ENCODE measurements at regions not wholly inside any gene's neighbourhood (a gene's known extent, or its start where the extent isn't known, plus 50 kb on each side); places are given as distances from the start of the nearest gene placed in this dataset.

DNA sequence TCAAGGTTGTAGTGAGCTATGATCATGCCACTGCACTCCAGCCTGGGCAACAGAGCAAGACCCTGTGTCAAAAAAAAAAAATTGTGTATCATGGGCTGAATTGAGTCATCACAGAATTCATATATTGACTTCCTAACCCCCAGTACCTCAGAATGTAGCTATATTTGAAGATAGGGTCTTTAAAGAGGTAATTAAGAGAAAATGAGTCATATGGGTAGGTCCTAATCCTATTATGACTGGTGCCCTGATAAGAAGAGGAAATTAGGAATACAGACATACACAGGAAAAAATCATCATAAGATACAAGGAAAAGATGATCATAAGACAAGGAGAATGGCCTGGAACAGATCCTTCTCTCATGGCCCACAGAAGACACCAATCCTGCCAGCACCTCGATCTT is 466.4 kb upstream of the ACVR2A start:
- ChIA-PET POLR2A (no interaction called here), CTCF (interaction anchor here (0.6 kb wide), 1 partner anchor 8 kb away, joined by 4 read pairs; no protein-coding TSS in a partner anchor)
- no peak overlapping the region for H3K4me3 ChIP-seq (ENCODE audit: low read depth, low read length)
- H3K27ac ChIP-seq (ENCODE audit: extremely low read depth, low read depth, low read length) = no peak overlapping the region
- peaks cover 3% of the 10 kb centered on the region; the same call in 1 of the 2 replicates for H3K4me1 ChIP-seq (ENCODE audit: control insufficient read depth, insufficient read depth, low read length)
- no peaks in the 10 kb centered on the region for H3K9me3 ChIP-seq (ENCODE audit: control insufficient read depth, insufficient read depth, low read depth, low read length)
- H3K36me3 ChIP-seq (ENCODE audit: control insufficient read depth in 2 of 2, insufficient read depth in 1 of 2, low read length in 2 of 2) = no peaks in the 10 kb centered on the region
- TF ChIP-seq ZNF776 (tag by site-specific recombination; IDR thresholded peaks at IDR 0.05; ENCODE audit: borderline replicate concordance) (no peak), ZNF266 (tag by site-specific recombination; IDR thresholded peaks at IDR 0.05; ENCODE audit: low read depth) (no peak), ZNF777 (tag by site-specific recombination; IDR thresholded peaks at IDR 0.05; ENCODE audit: borderline replicate concordance) (no peak), ZNF629 (tag by site-specific recombination; IDR thresholded peaks at IDR 0.05) (no peak), ZNF658 (tag by site-specific recombination; IDR thresholded peaks at IDR 0.05) (no peak), ZNF791 (tag by site-specific recombination; IDR thresholded peaks at IDR 0.05) (no peak), ZNF302 (tag by site-specific recombination; IDR thresholded peaks at IDR 0.05; ENCODE audit: low read depth) (no peak), ZNF501 (tag by site-specific recombination; IDR thresholded peaks at IDR 0.05) (no peak), ZNF221 (tag by site-specific recombination; IDR thresholded peaks at IDR 0.05; ENCODE audit: borderline replicate concordance) (no peak), ZNF830 (tag by site-specific recombination; IDR thresholded peaks at IDR 0.05; ENCODE audit: low read depth) (no peak), ZNF843 (tag by site-specific recombination; IDR thresholded peaks at IDR 0.05) (no peak), ZNF140 (tag by site-specific recombination; IDR thresholded peaks at IDR 0.05) (no peak), ZNF292 (tag by site-specific recombination; IDR thresholded peaks at IDR 0.05; ENCODE audit: borderline replicate concordance, low read depth) (no peak), KLF16 (tag by site-specific recombination; IDR thresholded peaks at IDR 0.05) (no peak), ZNF37A (tag by site-specific recombination; IDR thresholded peaks at IDR 0.05) (no peak), ZBTB1 (tag by site-specific recombination; IDR thresholded peaks at IDR 0.05) (no peak), ZNF549 (tag by site-specific recombination; IDR thresholded peaks at IDR 0.05) (no peak)

DNA sequence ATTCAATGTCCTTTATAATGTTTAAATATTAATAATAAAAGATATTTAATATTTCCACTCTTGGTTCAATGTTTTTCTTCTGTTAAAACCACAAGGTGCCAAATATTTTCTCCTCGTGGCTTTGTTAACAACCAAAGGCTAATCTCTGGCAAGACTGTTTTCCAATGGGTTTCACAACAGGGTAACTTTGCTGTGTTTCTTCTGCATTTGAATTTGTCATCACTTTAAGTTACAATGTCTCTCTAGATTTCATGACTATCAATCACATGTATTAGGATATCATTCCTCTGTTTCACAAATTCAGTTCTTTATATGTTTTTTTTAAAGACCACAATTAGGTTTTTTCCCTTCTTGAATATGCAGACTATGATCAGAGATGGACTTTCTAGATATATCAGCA is 469.8 kb upstream of the ACVR2A start:
- CTCF ChIA-PET = no interaction called here
- no peaks in the 10 kb centered on the region; the same call in 1 of the 2 replicates for H3K9me3 ChIP-seq (ENCODE audit: control insufficient read depth, insufficient read depth, low read depth, low read length)
- TF ChIP-seq ZNF670 (tag by site-specific recombination; IDR thresholded peaks at IDR 0.05; ENCODE audit: low read depth) (no peak), ZFP37 (tag by site-specific recombination; IDR thresholded peaks at IDR 0.05) (no peak), ZNF514 (tag by site-specific recombination; IDR thresholded peaks at IDR 0.05) (no peak), SETDB1 (IDR thresholded peaks at IDR 0.05; ENCODE audit: insufficient read length, low read length) (no peak), ZNF350 (tag by site-specific recombination; IDR thresholded peaks at IDR 0.05) (no peak)
- TF ChIP-seq, protein P1, sequence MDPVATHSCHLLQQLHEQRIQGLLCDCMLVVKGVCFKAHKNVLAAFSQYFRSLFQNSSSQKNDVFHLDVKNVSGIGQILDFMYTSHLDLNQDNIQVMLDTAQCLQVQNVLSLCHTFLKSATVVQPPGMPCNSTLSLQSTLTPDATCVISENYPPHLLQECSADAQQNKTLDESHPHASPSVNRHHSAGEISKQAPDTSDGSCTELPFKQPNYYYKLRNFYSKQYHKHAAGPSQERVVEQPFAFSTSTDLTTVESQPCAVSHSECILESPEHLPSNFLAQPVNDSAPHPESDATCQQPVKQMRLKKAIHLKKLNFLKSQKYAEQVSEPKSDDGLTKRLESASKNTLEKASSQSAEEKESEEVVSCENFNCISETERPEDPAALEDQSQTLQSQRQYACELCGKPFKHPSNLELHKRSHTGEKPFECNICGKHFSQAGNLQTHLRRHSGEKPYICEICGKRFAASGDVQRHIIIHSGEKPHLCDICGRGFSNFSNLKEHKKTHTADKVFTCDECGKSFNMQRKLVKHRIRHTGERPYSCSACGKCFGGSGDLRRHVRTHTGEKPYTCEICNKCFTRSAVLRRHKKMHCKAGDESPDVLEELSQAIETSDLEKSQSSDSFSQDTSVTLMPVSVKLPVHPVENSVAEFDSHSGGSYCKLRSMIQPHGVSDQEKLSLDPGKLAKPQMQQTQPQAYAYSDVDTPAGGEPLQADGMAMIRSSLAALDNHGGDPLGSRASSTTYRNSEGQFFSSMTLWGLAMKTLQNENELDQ (tag by site-specific recombination; IDR thresholded peaks at IDR 0.05; ENCODE audit: low read depth) = no peak
- POLR2A ChIA-PET = no interaction called here
- H3K4me3 ChIP-seq (ENCODE audit: low read depth, low read length) = no peak overlapping the region
- no peaks in the 10 kb centered on the region for H3K36me3 ChIP-seq (ENCODE audit: control insufficient read depth in 2 of 2, insufficient read depth in 1 of 2, low read length in 2 of 2)
- H3K27ac ChIP-seq (ENCODE audit: extremely low read depth, low read depth, low read length) = no peak overlapping the region
- H3K4me1 ChIP-seq (ENCODE audit: control insufficient read depth, insufficient read depth, low read length) = no peaks in the 10 kb centered on the region; the same call in 1 of the 2 replicates

DNA sequence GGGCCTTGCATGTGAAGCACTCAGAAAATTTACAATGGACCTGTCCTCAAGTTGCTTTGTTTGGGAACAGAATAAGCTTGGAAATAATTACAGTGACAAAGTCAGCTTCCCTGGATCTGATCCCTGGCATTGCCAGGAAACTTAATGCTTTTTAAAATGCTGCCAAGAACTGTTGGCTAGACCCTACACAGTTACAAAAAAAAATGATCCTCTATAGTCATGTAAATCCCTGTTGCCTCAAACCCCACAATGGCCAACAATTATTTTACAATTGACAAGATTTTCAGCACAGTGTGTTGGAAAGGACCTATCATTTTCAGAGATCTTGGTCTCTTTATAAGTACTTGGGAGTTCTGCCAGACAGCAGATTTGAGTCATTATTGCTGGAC is 470.4 kb upstream of the ACVR2A start:
- H3K36me3 ChIP-seq (ENCODE audit: control insufficient read depth in 2 of 2, insufficient read depth in 1 of 2, low read length in 2 of 2) = no peaks in the 10 kb centered on the region
- TF ChIP-seq, protein P2, sequence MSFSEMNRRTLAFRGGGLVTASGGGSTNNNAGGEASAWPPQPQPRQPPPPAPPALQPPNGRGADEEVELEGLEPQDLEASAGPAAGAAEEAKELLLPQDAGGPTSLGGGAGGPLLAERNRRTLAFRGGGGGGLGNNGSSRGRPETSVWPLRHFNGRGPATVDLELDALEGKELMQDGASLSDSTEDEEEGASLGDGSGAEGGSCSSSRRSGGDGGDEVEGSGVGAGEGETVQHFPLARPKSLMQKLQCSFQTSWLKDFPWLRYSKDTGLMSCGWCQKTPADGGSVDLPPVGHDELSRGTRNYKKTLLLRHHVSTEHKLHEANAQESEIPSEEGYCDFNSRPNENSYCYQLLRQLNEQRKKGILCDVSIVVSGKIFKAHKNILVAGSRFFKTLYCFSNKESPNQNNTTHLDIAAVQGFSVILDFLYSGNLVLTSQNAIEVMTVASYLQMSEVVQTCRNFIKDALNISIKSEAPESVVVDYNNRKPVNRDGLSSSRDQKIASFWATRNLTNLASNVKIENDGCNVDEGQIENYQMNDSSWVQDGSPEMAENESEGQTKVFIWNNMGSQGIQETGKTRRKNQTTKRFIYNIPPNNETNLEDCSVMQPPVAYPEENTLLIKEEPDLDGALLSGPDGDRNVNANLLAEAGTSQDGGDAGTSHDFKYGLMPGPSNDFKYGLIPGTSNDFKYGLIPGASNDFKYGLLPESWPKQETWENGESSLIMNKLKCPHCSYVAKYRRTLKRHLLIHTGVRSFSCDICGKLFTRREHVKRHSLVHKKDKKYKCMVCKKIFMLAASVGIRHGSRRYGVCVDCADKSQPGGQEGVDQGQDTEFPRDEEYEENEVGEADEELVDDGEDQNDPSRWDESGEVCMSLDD (tag by site-specific recombination; IDR thresholded peaks at IDR 0.05) = no peak
- TF ChIP-seq ZBTB20 (tag by site-specific recombination; IDR thresholded peaks at IDR 0.05) = no peak
- TF ChIP-seq SCRT1 (tag by site-specific recombination; IDR thresholded peaks at IDR 0.05; ENCODE audit: borderline replicate concordance) = no peak
- TF ChIP-seq ZNF366 (tag by site-specific recombination; conservative IDR thresholded peaks at IDR 0.05) = no peak
- TF ChIP-seq ZNF629 (tag by site-specific recombination; IDR thresholded peaks at IDR 0.05) = no peak
- no peak for TF ChIP-seq ZNF248 (tag by site-specific recombination; IDR thresholded peaks at IDR 0.05)
- no peak for TF ChIP-seq GFI1B (tag by site-specific recombination; IDR thresholded peaks at IDR 0.05)
- H3K9me3 ChIP-seq (ENCODE audit: control insufficient read depth, insufficient read depth, low read depth, low read length) = no peaks in the 10 kb centered on the region; the same call in 1 of the 2 replicates
- CTCF ChIA-PET = no interaction called here
- no peak overlapping the region for H3K27ac ChIP-seq (ENCODE audit: extremely low read depth, low read depth, low read length)
- no peaks in the 10 kb centered on the region; the same call in 1 of the 2 replicates for H3K4me1 ChIP-seq (ENCODE audit: control insufficient read depth, insufficient read depth, low read length)
- H3K4me3 ChIP-seq (ENCODE audit: low read depth, low read length) = no peak overlapping the region
- POLR2A ChIA-PET = no interaction called here

All from HEK293 (cell line).